ENCODE measurements at regions not wholly inside any gene's neighbourhood (a gene's known extent, or its start where the extent isn't known, plus 50 kb on each side); places are given as distances from the start of the nearest gene placed in this dataset.

- no peak for TF ChIP-seq PATZ1 (CRISPR knock-in tag; IDR thresholded peaks at IDR 0.05; ENCODE audit: borderline replicate concordance)
- no peak for TF ChIP-seq ZNF8 (CRISPR knock-in tag; IDR thresholded peaks at IDR 0.05)
- no peak for TF ChIP-seq ZNF70 (CRISPR knock-in tag; IDR thresholded peaks at IDR 0.05)
- TF ChIP-seq ARNTL (CRISPR knock-in tag; IDR thresholded peaks at IDR 0.05; ENCODE audit: borderline replicate concordance, low read depth), result no peak
- no peak for TF ChIP-seq CSDC2 (CRISPR knock-in tag; IDR thresholded peaks at IDR 0.05)
- no peak for TF ChIP-seq ZFP3 (CRISPR knock-in tag; IDR thresholded peaks at IDR 0.05)
- TF ChIP-seq SNAI2 (CRISPR knock-in tag; IDR thresholded peaks at IDR 0.05), result no peak
- no peak for TF ChIP-seq TOX (CRISPR knock-in tag; IDR thresholded peaks at IDR 0.05; ENCODE audit: borderline replicate concordance)
- TF ChIP-seq GLIS3 (CRISPR knock-in tag; IDR thresholded peaks at IDR 0.05), result no peak
- TF ChIP-seq RARB (CRISPR knock-in tag; IDR thresholded peaks at IDR 0.05), result no peak
- TF ChIP-seq ZFP30 (CRISPR knock-in tag; IDR thresholded peaks at IDR 0.05), result no peak
Observed at GRCh38 chr14:44866770-44867169, 95.0 kb downstream of the KLHL28 start.

All from SK-N-SH treated with all-trans-retinoic acid at 6 μM for 48 hours (cell line).